GM12865 (cell line): ENCODE measurements at regions not wholly inside any gene's neighbourhood (a gene's known extent, or its start where the extent isn't known, plus 50 kb on each side); places are given as distances from the start of the nearest gene placed in this dataset.

Experiments
- DNase-seq: peaks from one replicate; pipeline ENCODE4 v3.0.0; 2010; ENCODE audit warnings: low read depth
- H3K4me3 ChIP-seq: 2 replicates; pipeline ENCODE4 v1.5.1; 2011; ENCODE audit warnings: mild to moderate bottlenecking, low read depth, low read length, control low read depth
- TF ChIP-seq, protein P1 (sequence below): IDR thresholded peaks from 2 replicates; pipeline ENCODE4 v1.5.1; 2011; ENCODE audit warnings: low read length, control low read depth, low read depth, inconsistent platforms; ENCODE audit not compliant: insufficient read depth; ENCODE audit errors: missing control alignments

DNA sequence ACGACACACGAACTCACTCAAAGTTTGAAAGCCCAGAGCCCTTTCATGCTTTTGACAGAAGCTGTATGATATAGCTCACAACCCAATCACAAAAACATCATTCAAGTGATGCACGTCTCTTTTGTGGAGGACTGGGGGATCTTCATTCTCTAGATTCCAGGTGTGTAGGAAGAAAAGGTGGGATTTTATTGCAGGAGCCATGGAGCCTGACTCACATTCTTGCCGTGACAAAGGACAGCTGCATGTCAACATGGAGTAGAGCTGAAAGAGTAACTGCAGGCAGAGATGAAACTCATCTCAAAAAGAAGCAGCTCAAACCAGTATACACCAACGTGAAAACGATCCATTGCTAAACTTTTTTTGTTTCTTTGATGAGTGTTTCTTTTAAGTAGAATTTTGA, 50.9 kb upstream of the PDE1A start:
- H3K4me3 ChIP-seq: no peak overlapping the region
- TF ChIP-seq, protein P1, sequence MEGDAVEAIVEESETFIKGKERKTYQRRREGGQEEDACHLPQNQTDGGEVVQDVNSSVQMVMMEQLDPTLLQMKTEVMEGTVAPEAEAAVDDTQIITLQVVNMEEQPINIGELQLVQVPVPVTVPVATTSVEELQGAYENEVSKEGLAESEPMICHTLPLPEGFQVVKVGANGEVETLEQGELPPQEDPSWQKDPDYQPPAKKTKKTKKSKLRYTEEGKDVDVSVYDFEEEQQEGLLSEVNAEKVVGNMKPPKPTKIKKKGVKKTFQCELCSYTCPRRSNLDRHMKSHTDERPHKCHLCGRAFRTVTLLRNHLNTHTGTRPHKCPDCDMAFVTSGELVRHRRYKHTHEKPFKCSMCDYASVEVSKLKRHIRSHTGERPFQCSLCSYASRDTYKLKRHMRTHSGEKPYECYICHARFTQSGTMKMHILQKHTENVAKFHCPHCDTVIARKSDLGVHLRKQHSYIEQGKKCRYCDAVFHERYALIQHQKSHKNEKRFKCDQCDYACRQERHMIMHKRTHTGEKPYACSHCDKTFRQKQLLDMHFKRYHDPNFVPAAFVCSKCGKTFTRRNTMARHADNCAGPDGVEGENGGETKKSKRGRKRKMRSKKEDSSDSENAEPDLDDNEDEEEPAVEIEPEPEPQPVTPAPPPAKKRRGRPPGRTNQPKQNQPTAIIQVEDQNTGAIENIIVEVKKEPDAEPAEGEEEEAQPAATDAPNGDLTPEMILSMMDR: no peak
- no peak for DNase-seq

DNA sequence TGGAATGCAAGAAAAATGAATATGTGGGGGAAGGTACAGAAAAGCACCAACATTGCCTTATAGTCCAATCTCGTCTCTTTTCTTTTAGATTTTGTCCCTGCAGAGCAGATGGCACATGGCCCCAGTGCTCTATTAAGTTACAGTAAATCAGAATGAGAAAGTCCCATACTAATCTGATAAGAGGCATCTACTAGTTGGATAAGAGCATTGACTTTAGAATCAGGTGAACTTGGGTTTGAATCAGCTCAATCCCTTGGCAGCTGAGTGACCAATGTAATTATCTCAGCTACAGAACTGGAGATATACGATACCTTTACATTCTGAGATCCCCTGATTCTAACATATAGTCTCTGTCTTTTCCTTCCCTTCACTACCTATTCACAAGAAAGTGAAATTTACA, 54.8 kb upstream of the PDE1A start:
- H3K4me3 ChIP-seq: no peak overlapping the region
- DNase-seq: no peak
- TF ChIP-seq, protein P1: no peak

DNA sequence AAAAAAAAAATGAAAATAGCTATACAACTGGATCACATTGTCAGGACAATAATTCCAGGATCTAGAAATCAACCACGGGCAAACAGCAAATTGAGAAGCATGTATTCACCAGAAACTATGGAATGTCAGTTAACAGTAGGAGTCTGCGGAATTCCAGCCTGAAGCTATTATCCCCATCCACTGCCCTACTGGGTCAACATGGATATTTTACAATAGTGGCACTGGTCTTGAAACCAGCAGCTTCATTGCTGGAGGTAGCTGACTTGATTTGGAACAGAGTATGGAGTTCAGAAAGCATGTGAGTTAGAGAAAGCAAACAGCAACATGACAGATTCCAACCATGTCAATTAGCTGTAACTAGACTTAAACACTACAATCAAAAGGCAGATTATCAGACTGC, 55.7 kb upstream of the PDE1A start:
- H3K4me3 ChIP-seq: no peak overlapping the region
- TF ChIP-seq, protein P1: no peak
- no peak for DNase-seq

DNA sequence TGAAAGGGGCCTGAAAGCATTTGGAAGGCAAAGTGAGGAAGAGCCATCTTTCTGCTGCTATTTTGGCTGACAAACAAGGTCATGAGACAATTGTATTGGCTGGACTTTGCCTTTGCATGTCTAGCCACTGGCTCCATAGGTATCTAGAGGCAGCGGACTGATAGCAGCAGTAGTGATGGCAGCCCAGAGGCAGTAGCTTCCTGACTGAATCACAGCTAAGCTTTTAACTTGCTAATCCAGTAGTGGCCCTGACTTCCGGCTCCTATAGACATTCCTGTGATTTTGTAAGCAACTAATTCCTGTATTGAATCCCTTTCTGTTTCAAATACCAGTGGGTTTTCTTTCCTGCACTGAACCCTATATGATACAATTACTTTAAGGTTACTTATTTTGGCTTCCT, 69.8 kb upstream of the PDE1A start:
- no peak for DNase-seq
- H3K4me3 ChIP-seq: no peak overlapping the region
- TF ChIP-seq, protein P1: no peak

DNA sequence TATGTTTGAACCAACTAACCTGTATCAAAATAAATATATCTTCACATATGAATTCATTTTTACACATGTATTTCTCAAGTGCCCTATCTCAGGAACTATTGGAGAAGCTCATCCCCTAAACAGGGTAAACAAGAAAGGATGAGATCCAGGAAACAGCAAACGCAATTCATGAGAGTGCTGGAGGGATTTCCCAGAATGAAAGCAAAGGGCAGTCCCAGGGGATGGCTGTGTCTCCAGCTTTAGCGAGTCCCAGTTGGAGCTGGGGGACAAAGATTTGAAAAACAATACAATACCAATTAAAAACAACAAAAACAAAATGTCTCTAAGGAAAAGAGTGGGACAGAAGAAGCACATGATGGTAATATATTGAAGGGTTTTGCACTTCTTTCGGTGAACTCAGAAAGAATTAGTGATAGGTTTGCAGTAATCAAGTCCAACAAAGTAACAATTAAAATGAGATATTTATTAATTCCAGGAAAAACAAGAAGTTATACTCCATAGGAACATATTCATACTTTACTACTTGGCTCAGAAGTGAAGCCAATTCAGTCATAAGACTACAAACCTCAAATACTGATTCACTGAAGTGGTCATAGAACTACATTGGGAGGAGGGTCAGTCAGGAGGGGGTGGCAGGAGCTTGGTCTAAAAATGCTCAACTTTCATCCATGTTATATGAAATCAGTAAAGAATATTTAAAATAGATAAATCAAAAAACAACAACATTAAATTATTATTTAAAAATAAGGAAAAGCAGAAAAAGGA, 73.1 kb upstream of the PDE1A start:
- no peak for DNase-seq
- TF ChIP-seq, protein P1: no peak
- no peak overlapping the region for H3K4me3 ChIP-seq

DNA sequence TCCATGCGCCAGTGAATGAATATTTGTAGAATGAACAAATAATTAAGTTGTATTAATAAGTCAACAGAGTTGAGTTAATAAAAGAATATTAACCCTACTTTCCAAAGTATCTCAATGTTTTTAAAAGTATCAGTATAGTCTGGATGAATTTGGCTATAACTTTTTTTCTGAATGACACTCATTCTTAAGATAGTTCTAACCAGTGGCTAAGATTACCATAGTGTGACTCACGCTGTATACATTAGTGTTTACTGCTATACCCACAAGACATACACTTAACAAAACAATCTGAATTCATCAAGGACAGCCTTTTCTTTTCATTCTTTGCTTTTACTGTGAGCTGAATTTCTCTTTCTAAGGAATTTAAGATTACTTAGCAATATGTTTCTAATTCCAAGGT, 77.0 kb upstream of the PDE1A start:
- no peak overlapping the region for H3K4me3 ChIP-seq
- TF ChIP-seq, protein P1: no peak
- DNase-seq: no peak

DNA sequence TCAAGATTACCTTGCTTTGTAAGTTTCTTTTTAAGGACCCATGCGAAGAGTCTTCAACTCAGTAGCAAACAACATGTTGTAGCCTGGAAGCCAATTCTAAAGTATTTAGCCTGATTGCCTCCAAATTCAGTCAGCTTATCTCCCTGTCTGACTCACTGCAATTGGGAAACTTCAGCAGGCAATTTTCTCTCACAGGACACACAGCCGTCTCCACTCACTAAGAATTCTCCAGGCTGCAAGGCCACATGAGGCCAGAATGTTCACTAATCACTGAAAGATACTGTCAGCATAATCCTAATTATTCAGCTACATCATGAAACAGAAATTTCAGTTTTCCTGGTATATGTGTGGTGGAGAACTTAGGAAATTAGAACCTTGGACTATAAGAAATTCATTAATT, 78.1 kb upstream of the PDE1A start:
- DNase-seq: no peak
- no peak overlapping the region for H3K4me3 ChIP-seq
- TF ChIP-seq, protein P1: no peak
